Neural cell (in vitro differentiated cells): ENCODE measurements at regions not wholly inside any gene's neighbourhood (a gene's known extent, or its start where the extent isn't known, plus 50 kb on each side); places are given as distances from the start of the nearest gene placed in this dataset.

Source experiments
- H2AFZ ChIP-seq: fragments of 200-600, 300-800 bp; sonication (generic), shearing (Covaris generic); 2 replicates; pipeline ENCODE4 v1.6.0; 2014; ENCODE audit warnings: low read depth, mild to moderate bottlenecking, antibody characterized with exemption, low read length, moderate library complexity
- H3F3A ChIP-seq: fragments of 200-600 bp; shearing (Covaris generic); 2 replicates; pipeline ENCODE4 v1.6.1; 2016; ENCODE audit warnings: mild to moderate bottlenecking, moderate library complexity, mixed read lengths, antibody characterized with exemption, low read length; ENCODE audit not compliant: insufficient read depth, poor library complexity, severe bottlenecking
- H3K27ac ChIP-seq: fragments of 200-600, 300-800 bp; sonication (generic), shearing (Covaris generic); 2 replicates; pipeline ENCODE4 v1.5.1; 2014; ENCODE audit warnings: mild to moderate bottlenecking, low read length, moderate library complexity
- H3K27me3 ChIP-seq: fragments of 300-800, 200-600 bp; sonication (generic), shearing (Covaris generic); 2 replicates; pipeline ENCODE4 v1.6.0; 2014; ENCODE audit warnings: mild to moderate bottlenecking, low read depth, low read length, moderate library complexity; ENCODE audit not compliant: insufficient read depth
- H3K36me3 ChIP-seq: fragments of 300-800, 200-600 bp; sonication (generic), shearing (Covaris generic); 2 replicates; pipeline ENCODE4 v1.5.1; 2014; ENCODE audit warnings: mild to moderate bottlenecking, antibody characterized with exemption, low read length, moderate library complexity; ENCODE audit not compliant: insufficient read depth
- H3K4me2 ChIP-seq: fragments of 300-800, 200-600 bp; sonication (generic), shearing (Covaris generic); 2 replicates; pipeline ENCODE4 v1.6.0; 2014; ENCODE audit warnings: mild to moderate bottlenecking, low read length
- H3K4me3 ChIP-seq: fragments of 300-800, 200-600 bp; sonication (generic), shearing (Covaris generic); 2 replicates; pipeline ENCODE4 v1.5.1; 2014; ENCODE audit warnings: mild to moderate bottlenecking, low read length, moderate library complexity
- H3K79me2 ChIP-seq: fragments of 200-600 bp; shearing (Covaris generic); replicated peaks from 2 replicates; pipeline ENCODE4 v1.6.0; 2014; ENCODE audit warnings: mild to moderate bottlenecking, low read length, moderate library complexity; ENCODE audit not compliant: insufficient read depth
- H3K9ac ChIP-seq: fragments of 300-800, 200-600 bp; sonication (generic), shearing (Covaris generic); 2 replicates; pipeline ENCODE4 v1.6.1; 2016; ENCODE audit warnings: mild to moderate bottlenecking, low read length, mixed read lengths
- H3K9me2 ChIP-seq: fragments of 200-600 bp; shearing (Covaris generic); 2 replicates; pipeline ENCODE4 v1.6.1; 2016; ENCODE audit warnings: mild to moderate bottlenecking, low read length, mixed read lengths; ENCODE audit not compliant: insufficient read depth
- H3K9me3 ChIP-seq: fragments of 200-600, 300-800 bp; sonication (generic), shearing (Covaris generic); 2 replicates; pipeline ENCODE4 v1.6.1; 2016; ENCODE audit warnings: mild to moderate bottlenecking, mixed run types, low read length, moderate library complexity, mixed read lengths
- H4K20me1 ChIP-seq: fragments of 200-600 bp; shearing (Covaris generic); 2 replicates; pipeline ENCODE4 v1.6.1; 2016; ENCODE audit warnings: mild to moderate bottlenecking, mixed run types; ENCODE audit not compliant: insufficient read depth
- EP300 ChIP-seq: fragments of 450-650 bp; conservative IDR thresholded peaks from 2 replicates; pipeline ENCODE4 v1.6.1; 2014; ENCODE audit warnings: antibody characterized with exemption, mild to moderate bottlenecking, moderate library complexity; ENCODE audit not compliant: poor library complexity, severe bottlenecking
- EZH2 ChIP-seq: fragments of 200-600, 300-800 bp; shearing (Covaris generic), sonication (generic); IDR thresholded peaks from 2 replicates; pipeline ENCODE4 v1.6.1; 2014; ENCODE audit warnings: antibody characterized with exemption, low read length, borderline replicate concordance, mild to moderate bottlenecking; ENCODE audit not compliant: insufficient read depth, poor library complexity, severe bottlenecking
- MXI1 ChIP-seq: fragments of 450-650 bp; conservative IDR thresholded peaks from 2 replicates; pipeline ENCODE4 v1.6.1; 2014; ENCODE audit warnings: antibody characterized with exemption, mild to moderate bottlenecking; ENCODE audit not compliant: poor library complexity, severe bottlenecking
- POLR2AphosphoS5 ChIP-seq: IDR thresholded peaks from 2 replicates; pipeline ENCODE4 v1.6.1; 2012
- RAD21 ChIP-seq: fragments of 450-650 bp; conservative IDR thresholded peaks from 2 replicates; pipeline ENCODE4 v1.6.1; 2014; ENCODE audit warnings: antibody characterized with exemption, mild to moderate bottlenecking, moderate library complexity
- SMC3 ChIP-seq: fragments of 450-650 bp; conservative IDR thresholded peaks from 2 replicates; pipeline ENCODE4 v1.6.1; 2014; ENCODE audit warnings: antibody characterized with exemption, mild to moderate bottlenecking, moderate library complexity; ENCODE audit not compliant: poor library complexity
- TAF1 ChIP-seq: IDR thresholded peaks from 2 replicates; pipeline ENCODE4 v1.6.1; 2012; ENCODE audit warnings: low read depth
- TF ChIP-seq, protein P1 (sequence below): IDR thresholded peaks from 2 replicates; pipeline ENCODE4 v1.6.1; 2012; ENCODE audit warnings: borderline replicate concordance
- TF ChIP-seq, protein P2 (sequence below): fragments of 450-650 bp; IDR thresholded peaks from 2 replicates; pipeline ENCODE4 v1.5.1; 2014; ENCODE audit warnings: antibody characterized with exemption, mild to moderate bottlenecking, moderate library complexity; ENCODE audit not compliant: poor library complexity, severe bottlenecking

DNA sequence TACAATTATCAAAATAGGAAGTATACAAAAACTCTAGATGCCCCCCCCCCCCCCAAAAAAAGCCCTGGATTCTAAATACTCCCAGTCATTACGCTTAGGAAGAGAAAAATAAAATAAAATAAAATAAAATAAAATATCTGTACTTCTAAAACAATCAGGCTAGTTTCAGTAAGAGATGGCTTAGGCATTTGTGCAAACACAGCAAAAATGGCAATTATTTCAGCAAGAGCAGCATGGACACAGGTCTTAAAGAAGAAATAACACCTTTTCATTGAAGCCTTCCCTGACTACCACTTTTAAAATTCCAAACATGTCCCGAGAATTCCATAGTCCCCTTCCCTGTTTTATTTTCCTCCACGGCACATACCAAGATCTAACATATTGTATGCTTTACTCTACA is 218.6 kb upstream of the POU5F2 start:
- H3K4me2 ChIP-seq = no peak overlapping the region
- no peaks in the 10 kb centered on the region for H3K36me3 ChIP-seq
- no peaks in the 10 kb centered on the region for H3K9me3 ChIP-seq
- no peaks in the 10 kb centered on the region for H3K9me2 ChIP-seq
- no peaks in the 10 kb centered on the region for H3F3A ChIP-seq
- no peak overlapping the region for H3K4me3 ChIP-seq
- H3K27me3 ChIP-seq = no peaks in the 10 kb centered on the region
- H3K9ac ChIP-seq = no peak overlapping the region
- H4K20me1 ChIP-seq = no peaks in the 10 kb centered on the region
- no peak overlapping the region for H2AFZ ChIP-seq
- no peak overlapping the region for H3K27ac ChIP-seq
- no peaks in the 10 kb centered on the region for H3K79me2 ChIP-seq
- no peak for TF ChIP-seq SMC3
- no peak for TF ChIP-seq RAD21
- no peak for TF ChIP-seq POLR2AphosphoS5
- TF ChIP-seq EZH2 = no peak
- TF ChIP-seq TAF1 = no peak
- TF ChIP-seq, protein P1, sequence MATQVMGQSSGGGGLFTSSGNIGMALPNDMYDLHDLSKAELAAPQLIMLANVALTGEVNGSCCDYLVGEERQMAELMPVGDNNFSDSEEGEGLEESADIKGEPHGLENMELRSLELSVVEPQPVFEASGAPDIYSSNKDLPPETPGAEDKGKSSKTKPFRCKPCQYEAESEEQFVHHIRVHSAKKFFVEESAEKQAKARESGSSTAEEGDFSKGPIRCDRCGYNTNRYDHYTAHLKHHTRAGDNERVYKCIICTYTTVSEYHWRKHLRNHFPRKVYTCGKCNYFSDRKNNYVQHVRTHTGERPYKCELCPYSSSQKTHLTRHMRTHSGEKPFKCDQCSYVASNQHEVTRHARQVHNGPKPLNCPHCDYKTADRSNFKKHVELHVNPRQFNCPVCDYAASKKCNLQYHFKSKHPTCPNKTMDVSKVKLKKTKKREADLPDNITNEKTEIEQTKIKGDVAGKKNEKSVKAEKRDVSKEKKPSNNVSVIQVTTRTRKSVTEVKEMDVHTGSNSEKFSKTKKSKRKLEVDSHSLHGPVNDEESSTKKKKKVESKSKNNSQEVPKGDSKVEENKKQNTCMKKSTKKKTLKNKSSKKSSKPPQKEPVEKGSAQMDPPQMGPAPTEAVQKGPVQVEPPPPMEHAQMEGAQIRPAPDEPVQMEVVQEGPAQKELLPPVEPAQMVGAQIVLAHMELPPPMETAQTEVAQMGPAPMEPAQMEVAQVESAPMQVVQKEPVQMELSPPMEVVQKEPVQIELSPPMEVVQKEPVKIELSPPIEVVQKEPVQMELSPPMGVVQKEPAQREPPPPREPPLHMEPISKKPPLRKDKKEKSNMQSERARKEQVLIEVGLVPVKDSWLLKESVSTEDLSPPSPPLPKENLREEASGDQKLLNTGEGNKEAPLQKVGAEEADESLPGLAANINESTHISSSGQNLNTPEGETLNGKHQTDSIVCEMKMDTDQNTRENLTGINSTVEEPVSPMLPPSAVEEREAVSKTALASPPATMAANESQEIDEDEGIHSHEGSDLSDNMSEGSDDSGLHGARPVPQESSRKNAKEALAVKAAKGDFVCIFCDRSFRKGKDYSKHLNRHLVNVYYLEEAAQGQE = no peak
- no peak for TF ChIP-seq MXI1
- TF ChIP-seq EP300 = no peak
- TF ChIP-seq, protein P2, sequence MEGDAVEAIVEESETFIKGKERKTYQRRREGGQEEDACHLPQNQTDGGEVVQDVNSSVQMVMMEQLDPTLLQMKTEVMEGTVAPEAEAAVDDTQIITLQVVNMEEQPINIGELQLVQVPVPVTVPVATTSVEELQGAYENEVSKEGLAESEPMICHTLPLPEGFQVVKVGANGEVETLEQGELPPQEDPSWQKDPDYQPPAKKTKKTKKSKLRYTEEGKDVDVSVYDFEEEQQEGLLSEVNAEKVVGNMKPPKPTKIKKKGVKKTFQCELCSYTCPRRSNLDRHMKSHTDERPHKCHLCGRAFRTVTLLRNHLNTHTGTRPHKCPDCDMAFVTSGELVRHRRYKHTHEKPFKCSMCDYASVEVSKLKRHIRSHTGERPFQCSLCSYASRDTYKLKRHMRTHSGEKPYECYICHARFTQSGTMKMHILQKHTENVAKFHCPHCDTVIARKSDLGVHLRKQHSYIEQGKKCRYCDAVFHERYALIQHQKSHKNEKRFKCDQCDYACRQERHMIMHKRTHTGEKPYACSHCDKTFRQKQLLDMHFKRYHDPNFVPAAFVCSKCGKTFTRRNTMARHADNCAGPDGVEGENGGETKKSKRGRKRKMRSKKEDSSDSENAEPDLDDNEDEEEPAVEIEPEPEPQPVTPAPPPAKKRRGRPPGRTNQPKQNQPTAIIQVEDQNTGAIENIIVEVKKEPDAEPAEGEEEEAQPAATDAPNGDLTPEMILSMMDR = no peak

DNA sequence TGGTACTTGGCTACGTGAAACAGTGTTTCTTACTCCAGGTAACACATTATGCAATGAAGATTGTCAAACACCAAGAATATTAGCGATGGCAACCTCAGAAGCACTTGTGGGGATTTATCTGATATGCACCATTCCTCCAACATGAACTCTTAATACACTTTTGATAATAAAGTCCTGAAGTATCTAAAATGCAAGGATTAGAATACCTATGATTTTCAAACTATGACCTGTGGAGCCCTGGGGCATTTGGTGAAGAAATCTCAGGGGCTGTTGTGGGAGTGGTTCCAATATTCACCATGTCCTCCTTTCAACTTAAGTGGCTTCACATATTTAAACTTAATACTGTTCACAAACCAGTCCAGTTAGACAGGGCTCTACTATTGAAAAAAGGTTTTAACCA is 214.6 kb upstream of the POU5F2 start:
- no peak overlapping the region for H2AFZ ChIP-seq
- no peaks in the 10 kb centered on the region for H3K9me2 ChIP-seq
- no peaks in the 10 kb centered on the region for H3K9me3 ChIP-seq
- no peaks in the 10 kb centered on the region for H3K27me3 ChIP-seq
- H3K4me3 ChIP-seq = no peak overlapping the region
- H4K20me1 ChIP-seq = no peaks in the 10 kb centered on the region
- no peaks in the 10 kb centered on the region for H3K36me3 ChIP-seq
- H3K9ac ChIP-seq = no peak overlapping the region
- H3F3A ChIP-seq = no peaks in the 10 kb centered on the region
- no peak overlapping the region for H3K4me2 ChIP-seq
- H3K27ac ChIP-seq = no peak overlapping the region
- H3K79me2 ChIP-seq = no peaks in the 10 kb centered on the region
- TF ChIP-seq, protein P1 = no peak
- TF ChIP-seq EP300 (no peak), POLR2AphosphoS5 (no peak), MXI1 (no peak), RAD21 (no peak), TAF1 (no peak)
- TF ChIP-seq, protein P2 = no peak
